SK-N-MC (cell line): ENCODE measurements at regions not wholly inside any gene's neighbourhood (a gene's known extent, or its start where the extent isn't known, plus 50 kb on each side); places are given as distances from the start of the nearest gene placed in this dataset.

Source experiments
- EZH2 ChIP-seq: fragments of 200-600 bp; sonication (generic); IDR thresholded peaks from one replicate; pipeline ENCODE4 v1.6.1; 2017; ENCODE audit warnings: antibody characterized with exemption
- FOXP2 ChIP-seq: optimal IDR thresholded peaks from 2 replicates; pipeline ENCODE3; 2011; ENCODE audit warnings: mild to moderate bottlenecking, moderate library complexity; ENCODE audit not compliant: insufficient read depth; ENCODE audit errors: extremely low read length, control extremely low read depth
- POLR2AphosphoS5 ChIP-seq: IDR thresholded peaks from 2 replicates; pipeline ENCODE4 v1.6.1; 2012; ENCODE audit warnings: mild to moderate bottlenecking, low read depth, low read length, borderline replicate concordance

DNA sequence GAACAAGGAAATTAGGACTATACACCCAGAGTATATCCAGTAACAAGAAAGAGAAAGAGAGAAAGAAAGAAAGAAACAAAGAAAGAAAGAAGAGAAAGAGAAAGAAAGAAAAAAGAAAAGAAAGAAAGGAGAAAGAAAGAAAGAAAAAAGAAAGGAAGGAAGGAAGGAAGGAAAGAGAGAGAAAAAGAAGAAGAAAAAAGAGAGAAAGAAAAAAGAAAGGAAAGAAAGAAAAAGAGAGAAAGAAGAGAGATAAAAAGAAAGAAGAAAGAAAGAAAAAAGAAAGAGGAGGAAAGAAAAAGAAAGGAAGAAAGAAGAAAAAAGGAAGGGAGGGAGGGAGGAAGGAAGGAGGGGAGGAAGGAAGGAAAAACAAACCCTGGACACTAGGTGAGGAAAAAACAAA is 981.8 kb downstream of the TBC1D32 start:
- TF ChIP-seq POLR2AphosphoS5 (no peak), EZH2 (no peak), FOXP2 (no peak)
